ENCODE measurements at regions not wholly inside any gene's neighbourhood (a gene's known extent, or its start where the extent isn't known, plus 50 kb on each side); places are given as distances from the start of the nearest gene placed in this dataset.

DNA sequence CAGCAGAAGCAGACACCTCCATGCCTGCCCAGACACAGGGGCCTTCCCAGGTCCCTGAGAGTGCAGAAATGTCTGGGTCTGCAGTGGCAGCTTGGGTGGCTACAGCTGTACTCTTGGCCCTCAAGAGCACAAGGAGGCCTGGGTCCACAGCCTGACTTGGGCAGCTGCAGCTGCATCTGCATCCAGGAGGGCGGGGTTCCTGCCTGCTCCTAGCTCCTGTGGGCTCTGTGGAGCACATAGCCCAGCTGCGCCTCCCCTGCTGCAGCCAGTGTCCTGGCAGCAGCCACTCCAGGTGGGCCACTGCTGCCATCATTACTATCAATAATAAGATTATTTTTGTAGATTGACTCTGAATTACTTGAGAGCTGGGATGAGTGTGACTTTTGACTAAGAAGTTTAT, 162.0 kb upstream of the PTCH1 start:
- TF ChIP-seq MLX (CRISPR knock-in tag; IDR thresholded peaks at IDR 0.05): no peak
- no peak for TF ChIP-seq POLR2A (IDR thresholded peaks at IDR 0.05; ENCODE audit: insufficient read depth in 1 of 2, low read depth in 2 of 2, low read length in 2 of 2)
- TF ChIP-seq E2F5 (CRISPR knock-in tag; conservative IDR thresholded peaks at IDR 0.05): no peak
- TF ChIP-seq, protein P1, sequence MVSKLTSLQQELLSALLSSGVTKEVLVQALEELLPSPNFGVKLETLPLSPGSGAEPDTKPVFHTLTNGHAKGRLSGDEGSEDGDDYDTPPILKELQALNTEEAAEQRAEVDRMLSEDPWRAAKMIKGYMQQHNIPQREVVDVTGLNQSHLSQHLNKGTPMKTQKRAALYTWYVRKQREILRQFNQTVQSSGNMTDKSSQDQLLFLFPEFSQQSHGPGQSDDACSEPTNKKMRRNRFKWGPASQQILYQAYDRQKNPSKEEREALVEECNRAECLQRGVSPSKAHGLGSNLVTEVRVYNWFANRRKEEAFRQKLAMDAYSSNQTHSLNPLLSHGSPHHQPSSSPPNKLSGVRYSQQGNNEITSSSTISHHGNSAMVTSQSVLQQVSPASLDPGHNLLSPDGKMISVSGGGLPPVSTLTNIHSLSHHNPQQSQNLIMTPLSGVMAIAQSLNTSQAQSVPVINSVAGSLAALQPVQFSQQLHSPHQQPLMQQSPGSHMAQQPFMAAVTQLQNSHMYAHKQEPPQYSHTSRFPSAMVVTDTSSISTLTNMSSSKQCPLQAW (CRISPR knock-in tag; IDR thresholded peaks at IDR 0.05): no peak

All from HepG2 (cell line).